ENCODE measurements at regions not wholly inside any gene's neighbourhood (a gene's known extent, or its start where the extent isn't known, plus 50 kb on each side); places are given as distances from the start of the nearest gene placed in this dataset.

GRCh38 chr3:170643831-170644230 lies 58.0 kb upstream of the SLC7A14 start:
- no peak for DNase-seq

DNA sequence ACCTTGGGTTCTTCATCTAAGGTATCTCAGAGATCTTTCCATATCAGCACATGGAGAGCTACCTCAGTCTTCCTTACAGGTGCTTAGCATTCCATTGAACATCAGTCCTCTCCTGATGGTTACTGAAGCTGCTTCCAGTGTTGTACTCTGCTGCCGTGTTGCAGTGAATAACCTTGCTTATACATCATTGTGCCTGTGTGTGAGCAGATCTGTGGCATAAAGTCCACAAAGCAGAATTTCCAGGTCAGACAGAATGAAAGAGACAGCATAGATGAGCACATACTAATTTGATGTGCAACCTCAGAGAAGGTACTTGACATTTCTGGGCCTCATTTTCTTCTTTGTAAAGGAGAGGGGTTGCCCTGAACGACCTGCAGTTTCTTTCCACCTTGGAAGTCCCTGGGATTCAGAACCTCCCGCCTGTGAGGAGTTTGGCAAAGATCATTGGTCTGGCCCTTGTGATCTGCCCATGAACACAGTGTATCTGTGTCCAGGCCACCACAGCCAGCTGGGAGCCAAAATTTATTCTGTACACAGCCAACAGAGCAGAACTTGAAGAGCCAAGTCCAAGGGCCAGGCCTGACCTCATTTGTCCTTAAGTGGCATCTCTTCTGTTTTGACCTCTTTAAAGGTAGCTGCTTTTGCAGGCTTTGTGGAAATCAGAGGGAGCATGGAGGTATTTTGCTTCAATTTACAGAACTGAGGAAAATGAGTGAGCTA lies 57.2 kb upstream of the SLC7A14 start:
- no peak for DNase-seq

DNA sequence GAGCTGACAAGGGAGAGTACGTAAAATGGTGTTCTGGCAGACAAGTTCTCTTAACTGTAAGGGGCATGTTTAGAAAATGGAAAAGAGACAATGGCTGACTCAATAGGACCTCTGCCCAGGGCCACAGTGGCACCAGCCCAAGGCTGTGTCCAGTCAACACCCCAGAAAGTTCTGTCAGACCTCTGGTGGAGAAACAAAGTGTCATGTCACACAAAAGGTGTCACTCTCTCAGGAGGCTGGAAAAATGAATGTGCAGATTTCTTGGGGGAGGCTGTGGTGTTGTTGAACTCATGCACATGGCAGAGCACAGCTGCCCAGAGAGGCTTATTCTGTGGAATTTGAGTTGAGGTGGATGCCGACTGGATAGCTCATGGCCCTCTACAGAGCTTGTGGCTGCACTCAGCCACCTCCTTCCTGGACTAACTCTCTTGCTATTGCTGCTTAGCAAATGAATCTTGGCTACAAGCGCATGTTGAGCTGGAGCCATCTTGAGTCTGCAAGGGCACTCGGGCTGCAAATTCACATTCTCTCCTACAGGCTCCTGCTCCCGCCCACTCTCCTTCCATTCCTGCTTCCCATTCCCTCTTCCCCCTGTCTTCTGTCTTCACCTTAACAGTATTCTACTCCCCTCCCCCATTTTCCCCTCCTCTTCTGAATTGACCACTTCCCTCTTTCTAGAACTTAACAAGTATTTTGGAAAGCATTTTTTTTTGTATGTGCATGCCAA lies 55.8 kb upstream of the SLC7A14 start:
- no peak for DNase-seq

DNA sequence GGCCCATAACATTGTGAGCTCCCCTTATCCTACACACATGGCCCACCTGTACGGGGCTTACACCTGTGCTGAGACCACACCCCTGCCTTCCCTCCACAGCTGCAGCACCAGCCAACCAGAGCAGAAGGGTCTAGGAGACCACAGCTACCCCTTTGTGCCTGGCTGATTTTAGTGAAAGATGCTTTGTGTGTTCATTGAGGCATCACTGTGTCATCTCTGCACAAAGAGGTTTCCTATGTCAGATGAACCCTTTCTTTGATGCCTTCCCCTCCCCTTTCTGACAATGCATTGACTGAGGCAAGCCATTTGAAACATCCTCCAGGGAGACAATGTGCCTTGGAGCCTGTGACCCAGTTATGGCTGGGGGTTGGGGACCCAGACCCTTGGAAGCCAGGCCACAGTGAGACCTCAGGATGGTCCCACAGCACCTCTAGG lies 54.9 kb upstream of the SLC7A14 start:
- DNase-seq: no peak

DNA sequence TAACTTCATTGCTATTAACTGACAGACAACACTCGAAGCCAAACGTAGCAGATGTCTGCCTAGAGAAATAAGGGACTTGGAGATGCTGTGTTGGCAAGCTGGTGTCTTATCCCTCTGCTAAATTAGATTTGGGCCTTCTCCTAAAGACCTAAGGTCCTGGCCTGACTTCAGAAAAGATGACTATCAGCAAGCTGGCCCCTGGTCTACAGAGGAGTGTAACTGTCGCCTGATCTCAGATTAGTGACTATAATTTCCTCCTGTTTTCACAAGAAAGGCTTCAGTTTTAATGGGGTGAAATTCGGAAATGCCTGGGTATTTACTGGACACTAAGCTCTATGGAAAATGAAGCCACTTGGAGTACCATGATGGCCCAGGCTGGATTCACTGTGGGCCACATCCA lies 53.1 kb upstream of the SLC7A14 start:
- no peak for DNase-seq

GRCh38 chr3:170637306-170637705 lies 51.4 kb upstream of the SLC7A14 start:
- no peak for DNase-seq

DNA sequence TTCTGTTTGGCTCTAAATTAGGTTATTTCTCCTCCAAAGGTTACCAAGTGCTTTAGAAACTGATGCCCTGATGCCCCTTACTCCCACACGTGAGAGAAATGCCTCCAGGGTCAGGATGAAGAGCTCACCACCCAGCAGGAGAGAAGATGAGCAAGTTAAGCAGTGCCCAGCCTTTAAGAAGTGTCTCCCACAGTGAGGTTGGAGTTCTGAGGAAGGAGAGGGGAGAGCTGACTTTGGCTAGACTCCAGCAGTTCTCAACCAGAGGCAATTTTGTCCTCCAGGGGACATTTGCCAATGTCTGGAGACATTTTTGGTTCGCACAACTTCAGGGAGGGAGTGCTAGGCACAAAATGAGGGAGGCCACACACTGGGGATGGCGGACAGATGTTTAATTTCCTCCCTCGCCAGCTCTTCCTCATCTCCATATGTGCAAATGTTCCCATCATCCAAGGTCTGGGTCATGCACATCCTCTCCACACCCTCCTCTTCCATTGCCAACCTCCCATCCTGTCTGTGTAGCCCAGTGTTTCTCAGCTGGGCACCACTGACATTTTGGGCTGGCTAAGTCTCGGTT lies 50.6 kb upstream of the SLC7A14 start:
- DNase-seq: no peak

Data from COR-L47 (cell line).